ENCODE measurements at regions not wholly inside any gene's neighbourhood (a gene's known extent, or its start where the extent isn't known, plus 50 kb on each side); places are given as distances from the start of the nearest gene placed in this dataset.

- Histone ChIP-seq H3K4me3 (no peak overlapping the region), H3K27me3 (no peaks in the 10 kb centered on the region), H3K27ac (peak overlapping the region in 2 of 4 donors; percentile 14 to 74), H3K9me3 (no peaks in the 10 kb centered on the region), H3K4me1 (peaks cover 9 to 30% of the 10 kb centered on the region in 2 donors), H3K36me3 (no peaks in the 10 kb centered on the region)
- intact Hi-C loops (cut with DNase I; ENCODE audit: low total_unique reads) (loop anchor here (1.0 kb wide), 1 partner anchor 21 kb away; no protein-coding TSS in a partner anchor), in situ Hi-C loops (cut with MboI; ENCODE audit: low sequenced_read_pairs in 4 of 4) (no loop called here)
- ATAC-seq (peak; percentile 37 to 39), DNase-seq (no peak)
- TF ChIP-seq POLR2A (IDR thresholded peaks at IDR 0.05) (no peak), CTCF (IDR thresholded peaks at IDR 0.05 in 4 of 5, conservative IDR thresholded peaks at IDR 0.05 in 1 of 5) (no peak)
These were observed 112.4 kb downstream of the CD47 start for GRCh38 chr3:107978131-107979055.

- Histone ChIP-seq H3K36me3 (no peaks in the 10 kb centered on the region), H3K4me1 (peaks cover 9 to 30% of the 10 kb centered on the region in 2 donors), H3K27ac (no peak overlapping the region), H3K4me3 (no peak overlapping the region), H3K27me3 (no peaks in the 10 kb centered on the region), H3K9me3 (no peaks in the 10 kb centered on the region)
- DNase-seq, result no peak
- in situ Hi-C loops (cut with MboI; ENCODE audit: low sequenced_read_pairs in 4 of 4), result no loop called here
- no peak for ATAC-seq
- TF ChIP-seq CTCF (IDR thresholded peaks at IDR 0.05 in 4 of 5, conservative IDR thresholded peaks at IDR 0.05 in 1 of 5) (no peak), POLR2A (IDR thresholded peaks at IDR 0.05) (no peak)
- intact Hi-C loops (cut with DNase I; ENCODE audit: low total_unique reads), result no loop called here
These were observed 113.4 kb downstream of the CD47 start for GRCh38 chr3:107977221-107978130.

GRCh38 chr3:107976202-107976800 is 114.5 kb downstream of the CD47 start:
- Histone ChIP-seq H3K4me1 (peaks cover 9 to 23% of the 10 kb centered on the region in 2 donors), H3K36me3 (no peaks in the 10 kb centered on the region), H3K9me3 (no peaks in the 10 kb centered on the region), H3K27ac (no peak overlapping the region), H3K4me3 (no peak overlapping the region), H3K27me3 (no peaks in the 10 kb centered on the region)
- DNase-seq (no peak), ATAC-seq (no peak)
- intact Hi-C loops (cut with DNase I; ENCODE audit: low total_unique reads) (no loop called here), in situ Hi-C loops (cut with MboI; ENCODE audit: low sequenced_read_pairs in 4 of 4) (no loop called here)
- TF ChIP-seq CTCF (IDR thresholded peaks at IDR 0.05 in 4 of 5, conservative IDR thresholded peaks at IDR 0.05 in 1 of 5), result no peak

- in situ Hi-C loops (cut with MboI; ENCODE audit: low sequenced_read_pairs in 4 of 4) (no loop called here), intact Hi-C loops (cut with DNase I; ENCODE audit: low total_unique reads) (no loop called here)
- H3K4me1 ChIP-seq, result peaks cover 11 to 25% of the 10 kb centered on the region in 2 donors
These were observed 115.2 kb downstream of the CD47 start for GRCh38 chr3:107975529-107976201.

More at GRCh38 chr3:107975529-107976201, 115.2 kb downstream of the CD47 start:
- no peaks in the 10 kb centered on the region for H3K27me3 ChIP-seq
- H3K4me3 ChIP-seq, result no peak overlapping the region
- H3K27ac ChIP-seq, result no peak overlapping the region
- no peak for DNase-seq
- no peak for ATAC-seq
- H3K9me3 ChIP-seq, result no peaks in the 10 kb centered on the region
- TF ChIP-seq POLR2A (IDR thresholded peaks at IDR 0.05), result no peak
- no peak for TF ChIP-seq CTCF (IDR thresholded peaks at IDR 0.05 in 4 of 5, conservative IDR thresholded peaks at IDR 0.05 in 1 of 5)
- H3K36me3 ChIP-seq, result no peaks in the 10 kb centered on the region

Measured in gastrocnemius medialis (tissue), 4 donors.